IMR-90 (cell line): ENCODE measurements at regions not wholly inside any gene's neighbourhood (a gene's known extent, or its start where the extent isn't known, plus 50 kb on each side); places are given as distances from the start of the nearest gene placed in this dataset.

Source experiments
- ATAC-seq: fragments of 200-7000 bp; cut with Tn5 transposase; 2 replicates; pipeline ENCODE4 v1.9.1; 2020; ENCODE audit warnings: low read depth, mild to moderate bottlenecking, moderate library complexity
- BruUV-seq: library from RNA; stranded (reverse); fragments of 400-500 nt; replicated peaks from 2 replicates; lab custom pipeline; 2021; lab: Mats Ljungman, UMichigan
- CTCF ChIA-PET: fragments of 300-600 bp; formaldehyde crosslinking; extraction: SDS; loops from one replicate; lab custom pipeline; 2021; ENCODE audit warnings: antibody characterized with exemption; lab: Yijun Ruan, JAX
- POLR2A ChIA-PET: fragments of 300-600 bp; sonication (Branson Sonifier 250); formaldehyde crosslinking; loops from one replicate; lab custom pipeline; 2022; ENCODE audit warnings: antibody characterized with exemption; ENCODE audit not compliant: unreplicated experiment; lab: Charles Lee
- DNase-seq: peaks from one replicate; pipeline ENCODE4 v3.0.0; 2013
- H2AFZ ChIP-seq: replicated peaks from 2 replicates; pipeline ENCODE3; 2013; ENCODE audit warnings: low read length, mild to moderate bottlenecking; ENCODE audit not compliant: poor library complexity
- H2AK5ac ChIP-seq: 2 replicates; pipeline ENCODE4 v1.6.1; 2013; ENCODE audit warnings: low read depth, low read length, inconsistent platforms
- H2AK9ac ChIP-seq: replicated peaks from 2 replicates; pipeline ENCODE3; 2013; ENCODE audit warnings: mild to moderate bottlenecking, low read depth, low read length, moderate library complexity; ENCODE audit not compliant: poor library complexity
- H2BK120ac ChIP-seq: 2 replicates; pipeline ENCODE4 v1.6.1; 2013; ENCODE audit warnings: low read depth, low read length, inconsistent platforms
- H2BK15ac ChIP-seq: 3 replicates; pipeline ENCODE4 v1.6.1; 2013; ENCODE audit warnings: low read depth, low read length, inconsistent platforms
- H2BK20ac ChIP-seq: 2 replicates; pipeline ENCODE4 v1.6.1; 2013; ENCODE audit warnings: low read depth, mild to moderate bottlenecking, inconsistent platforms, low read length, moderate library complexity
- H2BK5ac ChIP-seq: 2 replicates; pipeline ENCODE4 v1.6.1; 2013; ENCODE audit warnings: mild to moderate bottlenecking, low read depth, low read length, inconsistent platforms; ENCODE audit not compliant: poor library complexity, severe bottlenecking
- H3K14ac ChIP-seq: replicated peaks from 2 replicates; pipeline ENCODE4 v1.6.1; 2013; ENCODE audit warnings: low read depth, low read length, inconsistent platforms
- H3K18ac ChIP-seq: 2 replicates; pipeline ENCODE4 v1.6.1; 2013; ENCODE audit warnings: low read depth, low read length, control low read depth
- H3K23ac ChIP-seq: 2 replicates; pipeline ENCODE4 v1.6.1; 2013; ENCODE audit warnings: low read depth, low read length, inconsistent platforms
- H3K27ac ChIP-seq: 2 replicates; pipeline ENCODE4 v1.5.1; 2013; ENCODE audit warnings: mild to moderate bottlenecking, control low read depth, low read length; ENCODE audit not compliant: insufficient read depth
- H3K27me3 ChIP-seq: 2 replicates; pipeline ENCODE4 v1.6.1; 2013; ENCODE audit warnings: low read length; ENCODE audit not compliant: control insufficient read depth, insufficient read depth
- H3K36me3 ChIP-seq: 2 replicates; pipeline ENCODE4 v1.6.1; 2013; ENCODE audit warnings: low read length, mixed read lengths; ENCODE audit not compliant: control insufficient read depth, insufficient read depth
- H3K4ac ChIP-seq: 2 replicates; pipeline ENCODE4 v1.6.1; 2013; ENCODE audit warnings: low read depth, low read length, inconsistent platforms
- H3K4me1 ChIP-seq: 2 replicates; pipeline ENCODE4 v1.6.1; 2013; ENCODE audit warnings: low read length, mixed read lengths; ENCODE audit not compliant: control insufficient read depth, insufficient read depth
- H3K4me2 ChIP-seq: 2 replicates; pipeline ENCODE4 v1.6.1; 2013; ENCODE audit warnings: low read depth, mild to moderate bottlenecking, control low read depth, low read length, moderate library complexity
- H3K4me3 ChIP-seq: 2 replicates; pipeline ENCODE4 v1.5.1; 2013; ENCODE audit warnings: low read depth, mild to moderate bottlenecking, control low read depth, low read length, moderate library complexity; ENCODE audit not compliant: insufficient read depth
- H3K56ac ChIP-seq: 2 replicates; pipeline ENCODE4 v1.6.1; 2013; ENCODE audit warnings: low read length, inconsistent platforms; ENCODE audit not compliant: insufficient read depth; ENCODE audit errors: extremely low read depth
- H3K79me1 ChIP-seq, 2 experiments: 2 replicates each; pipeline ENCODE4 v1.6.1; 2013; ENCODE audit warnings: low read length in 2 of 2, inconsistent platforms in 1 of 2, low read depth in 1 of 2
- H3K9ac ChIP-seq: 2 replicates; pipeline ENCODE4 v1.6.1; 2013; ENCODE audit warnings: low read depth, low read length, control low read depth
- H3K9me1 ChIP-seq: 2 replicates; pipeline ENCODE4 v1.6.1; 2013; ENCODE audit warnings: low read length, inconsistent platforms; ENCODE audit not compliant: insufficient read depth
- H3K9me3 ChIP-seq: 2 replicates; pipeline ENCODE4 v1.6.1; 2013; ENCODE audit warnings: low read length; ENCODE audit not compliant: control insufficient read depth, insufficient read depth
- H4K20me1 ChIP-seq: 2 replicates; pipeline ENCODE4 v1.6.1; 2013; ENCODE audit warnings: low read length, inconsistent platforms; ENCODE audit not compliant: insufficient read depth
- H4K5ac ChIP-seq: 2 replicates; pipeline ENCODE4 v1.6.1; 2013; ENCODE audit warnings: mild to moderate bottlenecking, low read depth, low read length, control low read depth
- H4K8ac ChIP-seq, 2 experiments: 2 replicates each; pipeline ENCODE4 v1.6.1; 2013; ENCODE audit warnings: low read depth in 2 of 2, low read length in 2 of 2, control low read depth in 1 of 2, inconsistent platforms in 1 of 2
- H4K91ac ChIP-seq: 2 replicates; pipeline ENCODE4 v1.6.1; 2013; ENCODE audit warnings: low read depth, low read length, inconsistent platforms; ENCODE audit not compliant: insufficient read depth
- BHLHE40 ChIP-seq: fragments of 150-350 bp; IDR thresholded peaks from 2 replicates; pipeline ENCODE4 v1.6.1; 2016; ENCODE audit warnings: mild to moderate bottlenecking, low read depth, low read length
- CEBPB ChIP-seq: IDR thresholded peaks from 2 replicates; pipeline ENCODE4 v1.6.1; 2012; ENCODE audit warnings: low read depth, low read length, improper control_type of control experiment
- FOS ChIP-seq: fragments of 150-350 bp; IDR thresholded peaks from 2 replicates; pipeline ENCODE4 v1.6.1; 2016; ENCODE audit warnings: low read depth, low read length
- MAFK ChIP-seq: IDR thresholded peaks from 2 replicates; pipeline ENCODE4 v1.6.1; 2012; ENCODE audit warnings: low read depth, low read length, improper control_type of control experiment
- MAZ ChIP-seq: IDR thresholded peaks from 2 replicates; pipeline ENCODE4 v1.6.1; 2012; ENCODE audit warnings: low read depth, mild to moderate bottlenecking, low read length, improper control_type of control experiment, moderate library complexity, borderline replicate concordance
- NFE2L2 ChIP-seq: fragments of 150-350 bp; IDR thresholded peaks from 2 replicates; pipeline ENCODE4 v1.6.1; 2016; ENCODE audit warnings: low read depth, mild to moderate bottlenecking, low read length
- POLR2A ChIP-seq: IDR thresholded peaks from 2 replicates; pipeline ENCODE4 v1.6.1; 2012; ENCODE audit warnings: mild to moderate bottlenecking, low read depth, low read length
- RCOR1 ChIP-seq: IDR thresholded peaks from 2 replicates; pipeline ENCODE4 v1.6.1; 2012; ENCODE audit warnings: mild to moderate bottlenecking, low read length, improper control_type of control experiment; ENCODE audit not compliant: insufficient replicate concordance
- WGBS, 2 experiments: methylation state at CpG; one replicate each; pipeline versions ENCODE4 v1.1.5 to v1.1.7; 2013; ENCODE audit warnings: missing lambda C conversion rate in 2 of 2; ENCODE audit not compliant: insufficient read length in 1 of 2; ENCODE audit errors: extremely low coverage in 2 of 2; 5-methylcytosine and 5-hydroxymethylcytosine counted together
- dilution Hi-C: fragments of 300-500 bp; cut with HindIII; formaldehyde crosslinking; loops from one replicate; pipeline ENCODE4 v1.14.3; 2018; ENCODE audit warnings: low sequenced_read_pairs; ENCODE audit not compliant: unreplicated experiment
- in situ Hi-C: fragments of 300-500 bp; cut with MboI; formaldehyde crosslinking; loops from 3 replicates; pipeline ENCODE4 v1.14.3; 2019; ENCODE audit warnings: low sequenced_read_pairs, inconsistent platforms, mixed read lengths
- intact Hi-C: fragments of 100-400 bp; cut with micrococcal nuclease; formaldehyde crosslinking; loops from 2 replicates; pipeline ENCODE4 v1.10.0; 2022

GRCh38 chr11:134756811-134757540 lies 344.9 kb upstream of the B3GAT1 start:
- H3K9me3 ChIP-seq: peaks cover 53% of the 10 kb centered on the region
- H2BK120ac ChIP-seq: no peak overlapping the region
- no peaks in the 10 kb centered on the region for H3K36me3 ChIP-seq
- intact Hi-C loops: no loop called here
- H3K14ac ChIP-seq: no peak overlapping the region
- in situ Hi-C loops: no loop called here
- no peak overlapping the region for H2BK5ac ChIP-seq
- no peak overlapping the region for H3K27ac ChIP-seq
- H2AFZ ChIP-seq: no peak overlapping the region
- H3K4me1 ChIP-seq: no peaks in the 10 kb centered on the region
- no peak overlapping the region for H3K56ac ChIP-seq
- H2AK5ac ChIP-seq: no peak overlapping the region
- no peak overlapping the region for H4K8ac ChIP-seq
- dilution Hi-C loops: no loop called here
- H3K4me3 ChIP-seq: no peak overlapping the region
- TF ChIP-seq CEBPB: no peak
- no peak for TF ChIP-seq MAFK
- no peak for TF ChIP-seq NFE2L2
- no peak for TF ChIP-seq MAZ
- no peak for TF ChIP-seq BHLHE40
- no peak for TF ChIP-seq RCOR1
- no peak for TF ChIP-seq FOS
- no peak for TF ChIP-seq POLR2A
- H3K9ac ChIP-seq: no peak overlapping the region
- no peak overlapping the region for H3K23ac ChIP-seq
- H3K18ac ChIP-seq: no peak overlapping the region
- no peak overlapping the region for H3K4ac ChIP-seq
- no peak overlapping the region for H2BK15ac ChIP-seq
- no peak overlapping the region for H4K91ac ChIP-seq
- DNase-seq (no peak), ATAC-seq (no peak)
- no peak overlapping the region for H4K5ac ChIP-seq
- no peak overlapping the region for H3K4me2 ChIP-seq
- H3K9me1 ChIP-seq: no peaks in the 10 kb centered on the region
- no peaks in the 10 kb centered on the region for H3K79me1 ChIP-seq
- CTCF ChIA-PET: no interaction called here
- no peaks in the 10 kb centered on the region for H3K27me3 ChIP-seq
- POLR2A ChIA-PET: no interaction called here
- no peak overlapping the region for H2AK9ac ChIP-seq
- no peaks in the 10 kb centered on the region for H4K20me1 ChIP-seq
- no TSS peak for BruUV-seq
- WGBS, 2 experiments: 63% methylated on average over 5 of the region's 9 CpGs; no CpG with 5 or more reads in 1 of the 2 experiments
- no peak overlapping the region for H2BK20ac ChIP-seq
